ENCODE measurements at regions not wholly inside any gene's neighbourhood (a gene's known extent, or its start where the extent isn't known, plus 50 kb on each side); places are given as distances from the start of the nearest gene placed in this dataset.
"Not testable (repeated sequence)": the region's sequence is repeated elsewhere in the genome, so short reads cannot be mapped to it uniquely, and the experiment has no call there.

DNA sequence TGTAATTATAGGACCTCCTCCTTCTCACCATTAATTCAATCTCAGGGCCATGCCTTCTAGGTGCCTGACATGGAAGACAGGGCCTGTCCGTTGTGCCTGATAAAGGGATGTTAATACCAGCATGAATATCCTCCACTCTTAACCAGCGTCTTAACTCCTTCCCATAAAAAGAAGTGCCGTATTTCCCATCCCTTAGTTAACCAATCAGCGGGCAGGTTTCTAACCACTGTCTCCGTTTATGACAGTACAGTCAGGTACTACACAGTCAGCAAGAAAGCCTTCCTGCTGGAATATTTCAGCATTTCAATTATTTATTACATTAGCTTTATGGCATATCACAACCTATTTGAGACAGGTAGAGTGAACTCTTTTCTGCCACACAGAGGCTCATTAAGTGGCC lies 308.6 kb upstream of the FZD8 start:
- DNase-seq: no peak

DNA sequence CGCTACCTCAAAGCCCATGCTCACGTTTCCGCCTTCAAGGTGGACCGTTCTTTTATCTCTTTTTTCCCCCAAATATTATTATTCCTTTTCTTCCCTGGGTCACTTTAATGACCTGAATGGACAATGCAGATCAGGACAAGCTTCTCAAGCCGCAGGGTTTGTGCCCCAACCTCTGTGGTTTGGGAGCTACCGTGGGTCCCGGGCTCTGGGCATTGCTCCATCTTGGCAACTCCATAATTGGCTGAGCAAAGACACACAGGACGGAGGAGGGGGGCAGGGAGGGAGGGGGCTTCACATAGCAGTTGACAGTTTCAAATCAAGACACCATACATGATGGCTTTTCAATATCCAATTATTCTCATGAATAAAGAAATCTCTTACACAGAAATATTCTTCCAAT lies 308.1 kb upstream of the FZD8 start:
- DNase-seq: no peak

DNA sequence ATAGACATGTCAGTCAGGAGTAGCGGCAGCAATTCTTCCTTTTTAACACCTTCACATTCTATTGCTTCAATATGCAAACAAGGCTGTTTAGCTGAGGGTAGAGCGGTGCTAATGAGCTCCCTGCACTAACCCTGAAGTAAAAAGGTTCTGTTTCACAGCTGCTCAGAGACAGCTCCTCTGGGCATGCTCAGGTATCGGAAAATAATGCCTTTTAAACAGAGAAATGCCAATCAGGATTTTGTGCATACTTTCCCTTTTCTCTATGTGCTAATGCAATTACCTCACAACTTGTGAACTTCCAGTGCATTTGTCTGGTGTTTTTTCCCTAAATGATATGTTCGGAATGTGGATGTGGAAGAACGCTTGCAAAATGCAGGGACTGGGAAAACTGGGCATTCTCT lies 307.7 kb upstream of the FZD8 start:
- DNase-seq: no peak

DNA sequence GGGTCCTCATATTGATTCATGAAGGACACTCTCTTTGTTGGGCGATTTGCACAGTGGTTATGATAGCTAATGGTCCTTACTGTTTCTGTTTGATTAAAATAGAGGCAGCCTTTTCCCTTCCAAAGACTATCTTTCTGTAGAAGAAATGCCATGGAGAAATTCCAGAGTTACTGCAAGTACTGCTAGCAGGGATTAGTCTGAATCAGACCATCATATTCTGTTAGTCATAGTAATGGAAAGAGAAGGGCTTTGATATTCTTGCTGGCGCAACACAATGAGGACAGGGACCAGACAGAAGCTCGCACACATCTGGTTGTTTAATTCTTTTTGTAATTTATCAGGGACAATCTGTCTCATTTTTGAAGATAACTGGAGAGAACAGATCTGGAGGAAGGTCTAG lies 304.5 kb upstream of the FZD8 start:
- no peak for DNase-seq

DNA sequence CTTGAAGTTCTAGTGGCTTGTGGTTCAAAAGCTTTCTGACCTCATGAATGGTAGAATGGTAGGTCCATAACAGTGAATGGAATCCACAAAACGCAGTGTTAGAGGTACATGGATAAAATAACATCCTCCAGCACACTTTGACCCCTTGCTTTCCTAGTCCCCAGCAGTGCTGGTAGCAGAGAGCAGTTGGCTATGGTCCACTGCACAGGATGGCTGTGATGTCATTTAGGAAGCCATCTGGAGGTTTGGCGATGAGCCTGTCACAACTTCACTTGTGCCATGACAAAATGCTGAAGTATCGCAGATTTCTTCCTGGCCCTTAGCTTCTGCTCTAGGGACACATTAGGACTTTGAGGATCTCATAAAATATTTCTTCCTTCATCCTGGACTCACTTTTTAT lies 300.0 kb upstream of the FZD8 start:
- no peak for DNase-seq

DNA sequence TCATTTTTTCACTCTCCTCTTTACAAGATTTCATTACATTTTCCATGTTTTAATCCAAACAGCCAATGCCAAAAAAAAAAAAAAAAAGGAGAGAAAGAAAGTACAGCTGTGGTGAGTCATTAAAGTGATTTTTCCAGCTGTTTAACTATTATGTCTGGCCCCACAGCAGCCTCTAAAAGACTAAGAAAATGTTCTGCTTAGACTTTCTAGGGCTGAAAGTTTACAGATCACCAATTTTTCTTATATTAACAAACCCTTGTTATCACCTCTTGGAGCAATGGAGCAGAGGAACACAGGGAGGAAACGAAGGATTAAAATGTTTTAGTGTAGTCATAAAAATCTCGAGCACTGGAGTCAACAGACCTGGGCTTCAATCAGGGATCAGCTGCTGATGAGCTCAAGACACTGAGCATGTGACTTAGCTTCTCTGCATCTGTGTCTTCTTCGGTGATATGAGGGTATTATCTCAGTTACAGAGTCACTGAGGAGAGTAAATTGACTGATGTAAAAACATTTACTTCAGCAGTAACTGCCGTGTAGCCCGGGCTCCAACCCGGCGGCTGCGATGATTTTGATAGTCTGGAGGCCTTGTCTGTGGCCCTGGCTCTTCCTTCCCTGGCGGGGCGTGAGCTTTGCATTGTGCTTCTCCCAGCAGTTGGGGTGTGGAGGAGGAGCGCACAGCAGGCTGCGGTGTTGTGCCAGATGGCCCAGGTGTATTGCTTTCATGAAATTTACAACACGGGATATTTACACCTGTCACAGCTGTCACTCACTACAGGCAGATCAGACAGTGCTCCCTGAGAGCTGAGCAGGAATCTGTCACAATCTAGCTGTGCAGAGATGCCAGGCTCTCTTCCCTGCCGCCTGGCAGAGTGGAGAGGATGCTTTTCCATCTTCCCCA lies 298.3 kb upstream of the FZD8 start:
- no peak for DNase-seq

DNA sequence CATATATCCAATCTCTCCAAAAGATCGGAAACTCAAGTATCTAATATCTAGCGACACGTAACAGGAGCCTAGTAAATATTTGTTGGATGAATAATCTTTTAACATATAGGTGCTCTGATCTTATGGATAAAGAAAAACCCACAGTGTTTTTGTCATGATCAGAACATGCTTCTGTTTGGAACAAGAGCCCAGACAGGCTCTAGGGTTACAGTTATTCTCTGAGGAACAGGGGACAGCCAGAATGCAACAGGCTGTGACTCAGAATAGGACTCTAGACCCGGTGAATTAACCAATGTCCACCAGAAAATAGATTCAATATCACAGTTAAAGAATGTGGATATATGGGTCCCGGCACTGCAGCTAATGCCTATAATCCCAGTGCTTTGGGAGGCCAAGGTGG lies 296.1 kb upstream of the FZD8 start:
- DNase-seq: no peak

DNA sequence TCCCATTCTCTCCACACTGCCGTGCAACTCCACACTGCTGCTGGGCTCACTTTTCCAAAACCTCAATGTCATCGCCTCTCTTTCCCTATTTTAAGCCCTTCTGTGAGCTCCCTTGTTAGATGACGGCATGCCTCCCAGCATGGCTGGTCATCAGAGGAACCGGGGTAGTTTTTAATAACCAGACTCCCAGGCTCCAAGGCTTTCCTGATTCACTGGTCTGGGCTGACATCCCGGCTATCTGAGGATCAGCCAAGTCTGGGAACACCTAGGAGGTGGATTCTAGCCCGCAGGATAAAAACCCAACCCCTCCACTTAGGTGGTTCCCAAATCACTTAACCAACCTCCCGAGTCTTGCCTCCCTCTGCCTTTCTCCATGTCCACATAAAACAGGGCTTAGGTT lies 295.4 kb upstream of the FZD8 start:
- DNase-seq: no peak

DNA sequence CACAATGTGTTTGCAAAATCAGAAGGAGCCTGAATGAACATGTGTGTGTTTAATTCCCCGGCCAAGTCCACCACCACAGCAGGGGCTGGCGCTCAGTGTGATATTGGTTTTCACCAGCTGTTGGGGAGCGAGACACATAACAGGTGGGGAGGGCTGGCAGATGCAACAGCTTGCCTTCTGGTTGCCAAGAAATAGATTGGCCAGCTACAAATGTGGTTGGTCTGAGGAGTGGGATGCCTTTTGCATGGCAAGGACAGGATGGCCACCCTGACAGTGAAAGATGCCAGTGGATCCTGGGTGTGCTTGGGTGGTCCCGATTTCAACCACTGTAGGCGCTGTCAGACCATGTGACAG lies 292.5 kb upstream of the FZD8 start:
- DNase-seq: no peak

DNA sequence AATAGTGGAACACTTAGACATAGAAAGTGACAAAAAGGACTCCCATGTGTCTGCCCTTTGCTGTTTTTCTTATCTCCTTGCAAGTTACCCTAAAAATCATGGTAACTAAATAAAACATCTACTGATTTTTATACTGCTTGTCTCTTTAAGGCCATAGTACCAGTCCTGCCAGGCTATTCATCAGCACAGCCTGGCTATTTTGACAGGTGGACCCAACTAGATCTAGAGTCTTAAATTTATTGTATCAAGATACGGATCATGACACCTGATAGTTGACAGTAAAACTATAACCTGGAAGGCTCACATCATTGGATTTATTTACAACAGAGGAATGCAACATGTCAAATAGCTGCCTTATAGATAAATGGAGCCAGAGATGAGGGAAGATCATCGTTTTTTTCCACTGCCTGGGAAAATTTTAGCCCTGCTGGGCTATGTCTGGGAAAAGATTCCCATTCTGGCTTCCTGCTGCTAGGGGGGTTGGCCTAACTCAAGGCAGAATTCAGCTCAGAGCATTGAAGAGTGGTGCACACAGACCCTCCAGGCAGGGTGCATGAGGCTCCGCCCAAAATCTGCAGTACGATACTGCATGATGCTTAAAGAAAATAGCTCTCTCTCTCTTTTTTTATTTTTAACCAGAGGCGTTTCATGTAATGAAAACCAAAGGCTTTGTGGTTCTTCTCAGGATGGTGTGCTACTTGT lies 292.0 kb upstream of the FZD8 start:
- no peak for DNase-seq

DNA sequence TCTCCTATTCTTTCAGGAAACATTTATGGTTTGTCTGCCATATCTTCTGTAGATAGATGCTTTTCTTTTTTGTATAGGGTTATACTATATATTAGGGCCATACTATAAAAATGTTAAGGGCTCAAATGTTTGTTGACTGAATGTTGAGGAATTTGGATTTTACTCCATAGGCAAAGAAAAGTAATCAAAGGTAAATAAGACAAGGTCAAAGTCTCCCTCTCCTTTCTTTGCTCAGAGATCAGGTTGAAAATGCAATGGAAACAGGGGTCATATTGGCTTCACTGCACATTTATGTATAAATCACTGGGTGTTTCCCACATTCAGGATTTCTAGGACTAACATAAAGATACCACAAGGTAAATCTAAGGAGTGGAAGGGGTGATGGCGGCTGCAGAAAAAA lies 291.4 kb upstream of the FZD8 start:
- DNase-seq: no peak

DNA sequence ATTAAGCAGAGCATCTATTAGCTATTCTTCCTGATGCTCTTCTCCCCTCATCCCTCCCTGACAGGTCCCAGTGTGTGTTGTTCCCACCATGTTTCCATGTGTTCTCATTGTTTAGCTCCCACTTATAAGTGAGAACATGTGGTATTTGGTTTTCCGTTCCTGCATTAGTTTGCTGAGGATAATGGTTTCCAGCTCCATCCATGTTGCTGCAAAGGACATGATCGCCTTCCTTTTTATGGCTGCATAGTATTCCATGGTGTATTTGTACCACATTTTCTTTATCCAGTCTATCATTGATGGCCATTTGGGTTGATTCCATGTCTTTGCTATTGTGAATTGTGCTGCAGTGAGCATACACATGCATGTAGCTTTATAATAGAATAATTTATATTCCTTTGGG lies 287.9 kb upstream of the FZD8 start:
- not testable (repeated sequence) for DNase-seq

DNA sequence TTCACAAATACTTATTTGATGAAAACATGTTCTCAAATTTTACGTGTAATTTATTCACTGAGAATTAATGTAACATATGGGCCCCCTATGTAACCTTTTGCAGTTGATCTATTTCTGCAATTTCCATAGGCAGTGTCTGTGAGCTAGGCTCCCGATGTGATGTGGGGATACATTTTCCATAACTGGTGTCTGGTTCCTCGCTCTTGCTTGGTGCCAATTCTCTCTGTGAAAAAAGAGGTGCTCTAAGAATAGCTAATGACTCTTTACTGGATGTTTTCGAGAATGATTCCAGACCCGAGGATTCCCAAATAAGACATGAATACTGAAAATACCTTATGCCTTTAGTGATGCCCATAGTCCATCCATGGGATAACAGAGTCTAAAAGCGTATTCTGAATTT lies 286.7 kb upstream of the FZD8 start:
- DNase-seq: no peak

DNA sequence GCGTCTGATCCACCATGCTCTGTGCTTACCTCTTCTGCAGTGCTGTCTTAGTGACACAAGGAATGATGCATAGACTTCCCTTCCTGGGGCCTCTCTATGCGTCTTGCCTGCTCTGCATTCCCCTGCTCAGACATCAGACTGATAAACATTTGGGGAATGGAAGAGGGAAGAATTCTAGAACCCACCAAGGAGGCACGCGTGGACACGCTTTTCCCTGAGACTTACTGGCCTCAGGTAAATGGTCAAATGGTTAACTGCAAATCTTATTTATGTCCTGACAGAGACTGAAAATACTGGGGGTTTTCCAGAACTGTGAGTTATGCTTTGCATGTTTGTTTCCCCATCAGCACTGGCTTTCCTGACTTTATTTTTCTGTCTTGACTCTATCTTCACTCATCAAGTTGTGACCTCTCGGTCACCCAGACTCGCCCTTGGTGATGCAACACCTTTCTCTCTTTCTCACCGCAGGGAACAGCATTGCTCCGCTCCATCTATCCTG lies 285.9 kb upstream of the FZD8 start:
- no peak for DNase-seq

DNA sequence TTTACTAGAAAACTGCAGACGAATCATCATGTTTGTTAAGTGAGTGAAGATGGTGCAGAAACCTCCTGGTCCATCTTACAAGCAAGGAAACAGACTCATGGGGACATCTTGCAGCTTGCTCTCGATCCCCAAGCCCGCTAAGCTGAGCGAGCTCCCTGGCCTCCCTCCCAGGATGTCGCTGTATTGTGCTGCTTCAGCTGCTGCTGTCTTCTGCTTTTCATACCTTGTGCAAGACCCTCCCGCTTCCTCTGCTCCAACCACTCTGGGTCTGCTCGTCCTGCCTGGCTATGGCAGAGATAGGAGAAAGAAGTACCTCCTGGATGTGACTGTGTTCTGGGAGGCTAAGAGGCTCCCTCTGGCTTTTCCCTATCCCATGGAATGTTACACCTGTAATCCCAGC lies 285.2 kb upstream of the FZD8 start:
- DNase-seq: no peak

DNA sequence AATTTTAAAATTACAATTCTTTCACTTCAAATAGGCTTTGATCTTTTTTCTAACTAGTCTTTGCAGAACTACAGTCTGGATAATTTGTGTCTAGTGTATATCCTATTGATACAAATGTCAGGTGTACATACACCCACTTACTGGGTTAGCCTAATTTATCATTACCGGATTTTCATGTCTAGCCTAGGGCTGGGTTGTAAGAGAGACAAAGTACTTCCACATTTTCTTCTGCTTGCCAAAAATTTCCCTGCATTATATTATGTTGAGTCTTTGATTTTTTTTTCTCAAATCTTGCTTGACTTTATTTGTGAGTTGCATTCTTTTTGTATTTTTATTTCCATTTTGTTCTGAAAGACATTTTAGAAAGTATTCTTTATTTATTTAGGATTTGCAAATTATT lies 284.8 kb upstream of the FZD8 start:
- no peak for DNase-seq

DNA sequence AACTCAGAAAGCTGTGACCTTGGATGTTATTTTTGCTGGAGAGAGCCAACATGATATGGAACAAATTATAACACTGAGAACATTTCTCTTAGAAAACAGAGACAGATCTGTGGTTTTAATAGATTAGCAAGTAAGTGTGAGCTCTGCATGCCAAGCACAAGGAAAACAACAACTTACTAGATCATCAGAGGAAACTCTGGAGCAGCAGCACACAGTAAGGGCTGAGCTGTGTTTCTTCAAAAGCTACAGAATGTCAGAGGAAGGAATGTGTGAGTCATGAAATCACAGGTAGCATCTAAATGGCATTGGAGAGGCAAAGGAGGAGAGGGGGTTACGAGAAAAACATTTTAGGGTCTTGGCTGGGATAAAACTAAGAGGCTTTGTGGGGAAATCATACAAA lies 283.4 kb upstream of the FZD8 start:
- no peak for DNase-seq

DNA sequence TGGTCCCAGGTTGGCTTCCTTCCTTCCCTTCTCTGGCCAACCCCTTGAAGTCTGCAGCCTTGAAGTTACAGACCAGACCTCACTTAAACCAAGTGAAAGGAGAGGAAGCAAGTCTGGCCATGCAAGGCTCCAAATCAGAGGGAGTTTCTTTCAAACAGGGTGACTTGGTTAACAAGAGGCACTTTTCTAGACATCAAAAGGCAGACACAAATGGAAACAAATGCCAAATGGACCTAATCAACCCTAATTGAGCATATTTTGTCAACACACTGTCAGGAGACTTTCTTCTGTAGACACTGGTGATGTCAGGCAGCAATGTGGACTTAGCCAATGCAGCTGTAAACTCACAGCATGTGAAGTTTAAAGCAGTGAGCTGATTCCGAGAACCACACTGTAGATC lies 282.7 kb upstream of the FZD8 start:
- no peak for DNase-seq

DNA sequence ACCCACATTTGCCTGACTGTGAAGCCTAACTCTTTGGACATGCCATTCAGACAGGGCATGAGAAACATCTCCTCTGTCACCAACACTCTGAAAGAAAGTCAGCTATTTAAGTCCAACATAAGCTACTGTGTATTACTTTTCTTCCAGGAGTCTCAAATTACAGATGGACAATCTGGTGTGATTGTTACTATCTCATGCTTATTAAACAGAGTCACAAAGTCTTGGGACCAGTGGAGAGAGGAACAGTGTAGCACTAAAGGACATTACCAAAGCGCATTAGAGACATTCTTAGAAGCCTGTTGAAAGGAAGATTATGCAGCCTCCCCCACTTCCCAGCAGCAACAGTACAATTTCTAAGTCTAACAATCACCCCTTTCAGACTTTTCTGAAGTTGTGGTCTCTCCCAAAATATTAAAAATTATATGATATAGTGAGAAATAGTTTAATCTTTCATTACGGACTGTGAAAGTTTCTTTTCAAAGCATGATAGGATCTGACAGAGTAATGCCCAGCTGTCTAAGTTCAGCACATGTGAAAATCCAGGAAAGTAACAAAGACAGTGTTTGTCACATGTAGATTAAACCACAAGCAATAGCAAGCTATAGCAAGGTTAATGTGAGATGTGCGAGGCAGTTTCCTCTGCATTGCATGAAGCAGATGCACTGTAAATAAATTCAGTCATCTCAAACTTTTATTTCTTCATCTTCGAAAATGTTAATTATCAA lies 280.9 kb upstream of the FZD8 start:
- no peak for DNase-seq

DNA sequence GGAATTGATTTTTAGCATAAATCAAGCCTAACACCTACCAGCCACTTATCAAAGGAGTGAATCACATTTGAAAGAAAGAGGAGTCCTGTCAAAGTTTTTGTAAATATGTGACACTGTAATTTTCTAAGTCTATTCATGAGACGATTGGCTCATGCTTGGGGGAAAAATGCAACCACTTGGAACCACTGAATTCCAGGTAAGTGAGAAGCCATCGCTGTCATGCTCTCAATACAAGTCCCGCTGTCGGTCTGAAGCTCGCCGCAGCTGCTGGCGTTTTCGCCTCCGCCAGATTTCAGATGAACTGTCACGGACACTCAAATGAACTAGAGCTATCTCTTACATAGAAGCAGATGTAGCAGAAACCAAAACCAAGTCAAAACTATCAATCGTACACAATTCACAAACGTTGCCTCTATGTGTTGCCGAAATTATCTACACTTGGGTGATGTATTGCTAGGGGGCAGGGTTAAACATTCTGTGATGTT lies 279.8 kb upstream of the FZD8 start:
- DNase-seq: no peak

DNA sequence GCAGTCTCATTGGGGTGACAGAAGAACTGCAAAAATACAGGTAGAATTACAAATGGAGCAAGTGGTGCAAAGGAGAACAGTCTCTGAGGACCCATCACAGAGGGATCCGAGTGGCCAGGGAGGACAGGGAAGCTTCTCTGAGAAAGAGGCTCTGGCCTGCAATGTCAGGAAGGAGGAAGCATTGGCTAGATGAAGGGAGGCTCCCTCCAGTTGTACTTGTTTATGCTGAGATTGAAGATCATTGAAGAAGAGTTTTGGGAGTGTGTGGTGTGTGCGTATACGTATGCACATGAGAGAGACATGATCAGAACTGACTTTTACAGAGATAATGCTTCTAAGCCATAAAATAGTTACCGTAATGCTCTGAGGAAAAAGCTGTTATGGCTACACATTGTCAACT lies 274.7 kb upstream of the FZD8 start:
- no peak for DNase-seq

DNA sequence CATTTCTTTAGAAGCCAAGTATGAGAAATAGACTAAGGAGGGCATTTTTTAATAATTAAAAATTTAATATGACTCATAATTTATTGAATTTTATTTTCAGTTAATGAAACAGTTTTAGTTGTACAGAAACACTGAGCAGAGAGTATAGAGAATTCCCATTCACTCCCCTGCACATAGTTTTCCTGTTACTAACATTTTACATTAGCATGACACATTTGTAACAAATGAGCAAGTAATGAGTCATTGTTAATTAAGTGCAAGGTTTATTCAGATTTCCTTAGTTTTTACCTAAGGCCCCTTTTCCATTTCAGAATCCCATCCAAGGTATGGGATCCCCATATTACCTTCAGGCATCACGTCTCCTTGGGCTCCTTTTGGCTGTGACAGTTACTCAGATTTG lies 271.5 kb upstream of the FZD8 start:
- DNase-seq: no peak
